CD4-positive, alpha-beta T cell treated with Interleukin-4 for 1 hour (primary cell): ENCODE measurements at regions not wholly inside any gene's neighbourhood (a gene's known extent, or its start where the extent isn't known, plus 50 kb on each side); places are given as distances from the start of the nearest gene placed in this dataset.
A peak's percentile ranks its signal among the peaks of the same experiment; 100 is the strongest.

Experiments used
- DNase-seq, 2 donors: peaks; one replicate each; pipeline ENCODE4 v3.0.0-alpha.2; 2020 to 2022

DNA sequence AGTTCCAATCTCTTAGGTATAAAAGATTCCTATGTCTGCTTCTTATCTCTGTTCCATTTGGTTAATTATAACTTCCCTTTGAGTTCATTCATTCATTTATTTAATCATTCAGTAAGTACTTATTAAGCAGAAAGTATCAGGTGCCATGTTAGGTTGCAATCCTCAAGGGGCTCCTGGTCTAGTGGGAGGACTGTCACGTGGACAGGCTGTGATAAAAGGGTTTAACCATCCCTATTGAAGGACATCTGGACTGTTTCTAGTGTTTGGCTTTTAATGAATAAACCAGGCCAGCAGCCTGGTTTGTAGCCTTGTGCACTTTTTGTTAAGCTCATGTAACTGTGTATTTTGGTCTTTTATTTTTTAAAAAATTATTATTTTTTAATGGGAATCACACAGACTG lies 162.1 kb upstream of the OGFRL1 start:
- no peak for DNase-seq

DNA sequence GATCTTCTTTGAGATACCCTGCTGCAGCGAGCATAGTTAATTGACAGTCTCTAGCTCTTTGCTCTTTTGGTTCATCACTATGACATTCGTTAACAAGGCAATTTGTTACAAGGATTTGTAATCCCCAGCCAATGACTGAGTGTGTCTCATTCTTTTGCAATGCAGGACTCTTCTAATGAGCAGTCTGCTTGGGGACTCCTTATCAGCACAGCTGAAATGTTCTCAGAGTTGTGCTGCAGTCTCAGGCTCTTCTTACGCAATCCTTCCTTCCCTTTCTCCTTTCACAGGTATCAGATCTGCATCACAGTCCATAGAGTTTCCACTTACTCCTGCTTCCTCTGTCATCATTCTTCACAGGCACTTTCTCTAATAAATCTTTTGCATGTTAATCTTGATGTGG lies 161.2 kb upstream of the OGFRL1 start:
- DNase-seq = no peak

DNA sequence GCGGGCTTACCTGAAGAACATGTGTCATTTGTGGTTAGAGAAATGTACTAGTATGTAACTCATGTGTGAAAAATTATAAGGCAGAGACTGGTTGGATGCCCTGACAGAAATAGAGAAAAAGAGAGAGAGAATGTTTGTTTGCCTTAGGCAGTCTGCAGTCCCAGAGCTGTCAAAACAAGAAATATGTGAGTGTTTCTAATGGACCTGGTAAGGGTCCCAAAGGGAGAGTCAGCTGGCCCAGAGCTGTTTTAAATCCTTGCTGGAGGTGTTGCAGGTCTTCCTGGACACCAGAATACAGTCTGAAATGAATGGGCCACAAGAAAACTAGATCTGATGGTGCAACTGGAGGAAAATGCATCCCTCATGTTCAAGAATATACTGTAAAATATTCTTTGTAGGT lies 158.3 kb upstream of the OGFRL1 start:
- DNase-seq = no peak

DNA sequence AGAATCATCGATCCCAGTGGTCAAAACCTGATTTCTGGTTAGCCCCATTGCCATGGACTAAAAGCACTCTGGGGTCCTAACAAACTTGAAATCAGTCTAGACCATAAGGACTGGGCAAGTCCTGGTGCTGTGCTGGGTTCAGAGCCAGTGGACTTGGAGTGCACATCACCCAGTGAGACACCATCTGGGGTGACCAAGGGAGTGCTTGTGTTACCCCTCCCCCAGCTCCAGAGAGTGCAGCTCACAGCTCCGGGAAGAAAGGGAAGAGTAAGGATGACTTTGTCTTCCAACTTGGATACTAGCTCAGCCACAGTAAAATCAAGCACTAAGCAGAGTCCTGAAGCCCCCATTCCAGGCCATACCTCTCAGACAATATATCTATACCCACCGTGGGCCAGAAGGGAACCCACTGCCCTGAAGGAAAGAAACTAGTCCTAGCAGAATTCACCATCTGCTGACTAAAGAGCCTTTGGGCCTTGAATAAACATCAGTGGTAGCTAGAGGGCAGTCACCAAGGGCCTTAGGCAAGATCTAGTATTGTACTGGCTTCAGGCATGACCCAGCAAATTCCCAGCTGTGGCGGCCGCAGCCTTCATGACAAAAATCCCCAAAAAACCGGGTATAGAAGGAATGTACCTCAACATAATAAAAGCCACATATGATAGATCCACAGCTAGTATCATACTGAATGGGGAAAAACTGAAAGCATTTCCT lies 153.5 kb upstream of the OGFRL1 start:
- no peak for DNase-seq

DNA sequence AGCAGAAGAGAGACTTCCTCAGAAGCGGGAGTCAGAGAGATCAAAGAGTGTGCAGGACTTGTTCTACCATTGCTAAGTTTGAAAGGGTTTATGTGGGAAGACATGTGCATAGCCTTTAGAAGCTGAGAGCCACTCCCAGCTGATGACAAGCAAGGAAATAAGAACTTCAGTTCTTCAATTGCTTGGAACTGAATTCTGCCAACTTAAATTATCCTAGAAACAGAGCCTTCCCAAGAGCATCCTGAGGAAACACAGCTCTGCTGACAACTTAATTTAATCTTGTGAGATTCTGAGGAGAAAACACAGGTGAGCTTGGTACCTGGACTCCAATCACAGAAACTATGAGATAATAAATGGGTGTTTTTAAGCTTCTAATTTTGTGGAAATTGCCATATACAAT lies 150.6 kb upstream of the OGFRL1 start:
- DNase-seq = no peak

DNA sequence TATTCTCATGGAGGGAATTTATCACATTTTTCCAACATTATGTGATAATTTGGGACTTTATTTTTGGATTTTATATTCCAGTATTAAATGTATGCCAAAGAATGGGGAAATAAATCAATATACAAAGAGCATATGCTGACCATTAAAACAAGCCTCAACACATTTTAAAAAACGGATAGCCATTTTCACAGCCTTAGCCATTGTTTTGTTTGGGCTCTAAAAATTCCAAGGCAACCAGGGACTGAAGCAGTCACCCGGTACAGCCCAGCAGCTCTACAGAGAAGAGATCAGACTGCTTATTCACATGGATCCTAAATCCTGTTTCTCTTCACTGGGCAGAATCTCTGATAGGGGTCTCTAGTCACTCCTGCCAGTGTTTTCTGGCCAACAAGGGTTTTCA lies 150.2 kb upstream of the OGFRL1 start:
- no peak for DNase-seq

DNA sequence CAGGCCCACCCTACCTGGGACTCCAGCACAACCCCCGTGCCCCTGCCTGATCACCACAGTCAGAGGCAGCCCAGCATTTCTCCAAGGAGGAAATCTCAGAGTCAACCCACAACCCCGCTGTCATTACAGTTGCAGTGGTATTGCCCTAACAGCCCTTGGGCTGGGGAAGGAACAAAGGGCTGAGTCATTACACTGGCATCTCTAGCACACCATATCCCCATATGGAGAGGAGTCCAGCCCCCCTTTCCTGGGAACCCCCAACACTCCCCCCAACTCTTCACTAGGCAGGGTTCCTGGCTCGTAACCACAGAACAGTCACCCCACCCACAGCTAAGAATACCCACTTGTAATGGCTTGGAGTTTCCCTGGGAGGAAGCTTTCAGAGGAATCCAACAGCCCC lies 149.4 kb upstream of the OGFRL1 start:
- no peak for DNase-seq

DNA sequence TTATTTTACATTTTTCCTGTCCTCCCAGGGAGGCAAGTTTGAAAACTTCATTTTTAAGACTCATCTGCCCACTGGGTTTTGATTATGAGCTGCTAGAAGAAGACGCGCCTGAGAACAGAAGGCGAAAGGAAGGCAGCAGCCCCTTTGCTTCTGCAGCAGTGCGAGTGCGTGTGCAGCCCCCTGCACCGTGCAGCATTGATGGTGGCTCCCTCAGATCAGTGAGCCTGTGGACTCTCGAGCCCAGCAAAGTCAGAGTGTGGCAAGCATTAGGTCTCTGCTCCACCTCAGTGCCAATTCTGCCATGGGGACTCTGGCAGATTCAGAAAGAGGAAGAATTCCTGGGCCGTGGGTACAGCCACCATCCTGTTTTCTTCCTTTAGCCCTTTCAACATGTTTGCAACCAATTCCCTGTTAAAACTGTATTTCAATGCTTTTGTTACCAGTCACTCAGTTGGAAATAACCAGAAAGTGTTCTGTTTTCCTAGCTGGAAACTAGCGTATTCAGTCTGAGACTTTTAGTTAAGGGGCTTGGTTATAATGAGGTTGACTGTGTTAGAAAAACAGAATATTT lies 134.8 kb upstream of the OGFRL1 start:
- DNase-seq = no peak

DNA sequence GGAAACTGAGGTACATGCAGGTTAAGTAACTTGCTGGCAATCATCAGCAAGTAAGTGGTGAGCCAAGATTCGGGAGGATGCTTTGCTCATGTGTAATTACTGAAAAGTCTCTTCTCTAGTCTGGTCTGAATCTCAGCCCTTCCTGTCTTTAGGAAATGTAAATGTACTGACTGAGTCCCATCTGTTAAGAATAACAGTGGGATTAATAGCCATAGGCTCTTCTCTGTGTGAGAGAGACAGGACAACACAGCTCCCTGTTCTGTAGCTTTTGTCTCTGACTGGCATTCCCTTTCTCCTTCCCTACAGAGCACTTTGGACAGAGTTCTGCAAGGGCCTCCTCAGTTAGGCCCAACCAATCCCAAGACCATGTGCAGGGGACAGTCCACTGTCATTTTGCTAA lies 131.3 kb upstream of the OGFRL1 start:
- DNase-seq = no peak

DNA sequence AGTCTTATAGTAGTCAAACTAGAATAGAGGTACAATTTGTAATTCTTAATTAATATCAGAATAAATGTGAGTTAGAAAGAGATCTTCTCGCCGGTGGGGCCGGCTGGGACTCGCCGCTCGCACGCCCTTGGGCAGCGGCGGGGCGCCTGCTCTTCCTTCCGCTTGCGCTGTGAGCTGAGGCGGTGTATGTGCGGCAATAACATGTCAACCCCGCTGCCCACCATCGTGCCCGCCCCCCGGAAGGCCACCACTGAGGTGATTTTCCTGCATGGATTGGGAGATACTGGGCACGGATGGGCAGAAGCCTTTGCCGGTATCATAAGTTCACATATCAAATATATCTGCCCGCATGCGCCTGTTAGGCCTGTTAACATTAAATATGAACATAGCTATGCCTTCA lies 123.7 kb upstream of the OGFRL1 start:
- no peak for DNase-seq

DNA sequence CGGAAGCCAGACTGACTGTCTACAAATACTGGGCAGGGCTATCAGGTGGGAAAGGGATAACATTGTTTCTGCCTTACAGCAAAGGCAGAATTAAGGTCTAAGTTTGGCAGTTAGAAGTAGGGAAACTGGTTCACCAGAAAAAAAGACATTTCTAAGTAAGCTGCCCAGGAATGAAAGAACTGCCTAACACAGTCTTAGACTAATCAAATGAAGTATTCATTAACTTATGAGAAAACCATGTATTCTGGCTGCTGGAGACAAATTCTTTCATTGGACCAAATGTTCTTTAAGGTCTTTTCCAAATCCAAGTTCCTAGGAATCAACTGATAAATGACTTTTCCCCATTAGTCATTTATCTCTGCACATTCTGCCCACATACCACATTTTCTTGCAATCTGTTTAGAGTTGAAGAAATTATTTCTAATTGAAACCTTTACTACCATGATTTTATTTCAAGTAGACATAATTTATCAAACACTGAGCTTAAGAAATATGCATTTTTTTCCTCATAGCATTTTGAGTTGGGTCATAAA lies 120.3 kb upstream of the OGFRL1 start:
- no peak for DNase-seq

DNA sequence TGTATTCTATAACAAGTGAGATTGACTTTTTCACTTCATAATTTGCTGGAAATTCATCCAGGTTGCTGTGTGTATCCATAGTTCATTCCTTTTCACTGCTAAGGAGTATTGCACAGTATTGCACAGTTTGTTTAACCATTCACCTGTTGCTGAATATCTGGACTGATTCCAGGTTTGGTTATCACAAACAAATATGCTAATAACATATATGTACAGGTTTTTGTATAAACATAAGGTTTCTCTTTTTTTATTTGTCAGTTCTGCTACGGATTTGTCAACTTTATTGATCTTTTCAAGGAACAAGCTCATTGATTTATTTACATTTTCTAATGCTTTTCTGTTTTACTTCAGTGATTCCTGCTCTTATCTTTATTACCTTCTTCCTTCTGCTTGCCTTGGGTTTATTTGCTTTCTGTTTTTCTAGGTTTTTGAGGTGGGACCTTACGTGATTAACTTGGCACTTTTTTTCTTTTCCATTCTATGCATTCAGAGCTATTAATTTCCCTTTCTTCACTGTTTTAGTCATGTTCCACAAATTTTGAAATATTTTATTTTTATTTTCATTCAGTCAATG lies 117.0 kb upstream of the OGFRL1 start:
- no peak for DNase-seq

DNA sequence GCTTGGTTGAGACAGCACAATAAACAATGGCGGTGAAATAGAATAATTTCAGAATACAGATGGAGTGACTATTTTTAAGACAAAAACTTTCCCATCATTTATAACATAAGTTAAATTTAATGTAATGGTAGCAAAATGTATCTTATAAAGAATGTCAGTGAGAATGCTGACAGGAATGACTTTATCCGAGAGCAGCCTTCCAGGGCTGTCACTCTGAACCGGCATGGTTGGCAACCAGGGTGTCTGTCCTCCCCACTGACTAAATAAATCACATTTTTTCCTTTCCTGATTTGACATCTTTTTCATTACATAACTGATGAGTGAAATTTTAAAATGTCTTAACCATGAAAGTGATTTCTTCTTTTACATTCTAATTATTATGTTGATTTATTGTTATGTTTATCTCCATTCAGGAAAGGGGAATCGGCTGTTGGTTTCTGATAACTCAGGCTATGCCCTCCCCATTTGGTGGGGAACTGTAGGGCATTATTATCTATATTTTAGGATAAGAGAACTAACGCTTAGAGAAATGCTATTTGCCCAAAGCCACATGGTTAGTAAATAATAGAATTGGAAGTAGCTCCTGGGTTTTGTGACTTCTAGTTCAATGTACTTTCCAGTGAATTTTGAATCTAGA lies 109.2 kb upstream of the OGFRL1 start:
- no peak for DNase-seq

DNA sequence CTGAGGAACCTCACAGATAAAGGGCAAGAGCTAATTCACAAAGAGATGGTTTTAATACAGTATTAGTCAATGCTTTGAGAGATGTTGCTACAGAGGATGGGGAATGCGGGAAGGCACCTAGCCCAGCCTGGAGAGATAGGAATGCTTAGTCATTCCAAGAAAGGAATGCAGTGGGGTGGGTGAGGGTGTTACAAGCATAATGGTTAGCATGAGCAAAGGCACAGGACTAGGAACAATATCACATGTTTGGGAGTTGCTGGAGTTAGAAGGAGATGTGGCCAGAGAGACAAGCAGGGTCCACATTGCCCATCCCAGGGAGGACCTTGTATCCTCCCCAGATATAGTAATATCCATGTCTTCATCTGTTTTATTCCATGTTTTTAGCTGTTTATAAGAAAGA lies 107.0 kb upstream of the OGFRL1 start:
- DNase-seq = no peak

DNA sequence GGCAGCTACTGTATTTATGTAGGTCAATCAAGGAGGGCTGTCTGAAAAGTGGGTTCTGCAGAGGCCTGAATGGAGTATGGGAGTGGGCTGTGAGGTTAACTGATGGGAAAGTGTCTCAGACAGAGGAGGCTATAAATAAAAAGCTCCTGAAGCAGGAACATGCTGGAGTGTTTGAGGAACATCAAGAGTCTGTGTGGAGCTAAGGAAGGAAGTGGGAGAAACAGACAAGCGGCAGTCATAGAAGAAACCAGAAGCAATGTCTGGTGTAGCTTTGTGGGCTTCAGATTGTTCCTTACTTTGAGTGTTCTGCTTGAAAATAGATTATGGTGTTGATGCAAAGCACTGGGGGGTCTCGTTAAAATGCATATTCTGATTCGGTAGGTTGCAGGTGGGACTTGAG lies 101.5 kb upstream of the OGFRL1 start:
- no peak for DNase-seq

DNA sequence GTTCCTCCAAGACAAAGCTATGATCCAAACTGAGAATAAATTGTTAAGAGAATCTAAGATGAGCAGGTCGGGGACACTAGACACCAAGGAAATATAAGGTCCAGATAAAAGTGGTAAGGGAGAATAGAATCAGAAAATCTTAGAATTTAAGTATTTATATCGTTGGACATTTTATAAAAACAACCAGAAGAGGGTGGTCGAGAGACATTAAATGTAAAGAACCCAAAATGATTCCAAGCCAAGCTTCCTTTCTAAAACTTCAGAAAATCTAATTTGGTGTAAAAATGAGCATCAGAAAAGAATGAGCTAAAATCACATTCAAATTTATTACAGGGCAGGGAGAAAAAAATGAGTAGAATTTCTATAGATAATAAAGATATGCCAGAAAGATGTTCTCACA lies 97.8 kb upstream of the OGFRL1 start:
- peak in 1 of 2 donors; percentile 46 for DNase-seq

DNA sequence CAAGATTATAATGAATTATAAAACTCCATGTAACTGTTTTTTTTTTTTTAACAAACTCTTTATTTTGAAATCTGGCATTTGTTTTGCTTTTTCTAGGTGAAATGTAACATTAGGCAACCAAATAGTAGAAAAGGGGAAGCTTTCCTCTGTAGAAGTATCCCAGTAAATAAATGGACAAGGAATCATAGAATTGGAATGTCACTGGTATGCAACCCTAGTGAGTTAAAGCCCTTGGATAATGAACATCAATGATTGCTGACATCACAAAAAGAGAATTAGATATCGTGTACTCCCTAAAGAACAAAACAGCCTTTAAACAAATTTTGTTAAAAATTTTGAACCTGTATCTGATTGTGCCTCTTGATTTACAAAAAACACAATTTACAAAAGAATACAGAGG lies 93.9 kb upstream of the OGFRL1 start:
- DNase-seq = no peak

DNA sequence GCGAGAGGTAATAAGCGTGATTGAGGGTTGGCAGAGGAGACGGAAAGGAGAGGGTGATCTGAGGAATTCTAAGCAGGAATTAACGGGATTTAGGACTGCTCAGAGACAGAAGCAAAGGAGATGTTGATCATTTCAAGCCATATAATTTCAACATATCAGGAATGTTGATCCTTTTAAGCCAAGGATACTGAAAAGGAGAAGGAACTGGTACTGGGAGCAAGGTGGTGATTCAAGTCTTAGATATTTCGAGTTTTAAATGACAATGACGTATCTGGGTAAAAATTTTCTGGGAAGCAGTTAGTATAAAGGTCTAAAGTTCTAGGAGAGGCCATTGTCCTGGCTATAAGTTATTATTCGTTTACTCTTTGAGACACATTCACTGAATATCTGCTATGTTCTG lies 91.3 kb upstream of the OGFRL1 start:
- no peak for DNase-seq

DNA sequence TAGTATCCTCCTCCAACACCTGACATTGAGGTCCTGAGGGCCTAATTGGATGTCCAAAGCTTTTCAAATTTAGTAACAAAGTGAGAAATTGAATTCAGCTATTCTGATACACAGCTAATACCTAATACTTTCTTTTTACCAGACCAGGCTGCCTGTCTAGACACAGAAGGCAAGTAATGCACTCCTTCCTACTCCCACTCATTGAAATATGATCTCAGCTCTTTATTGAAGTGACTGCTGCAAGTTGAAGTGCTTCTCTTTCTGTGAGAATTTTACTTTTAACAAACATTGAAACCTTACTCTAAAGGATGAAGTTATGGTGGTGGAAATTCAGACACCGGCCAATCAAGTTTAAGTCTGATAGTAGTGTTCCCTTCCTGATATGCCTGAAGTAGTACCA lies 90.8 kb upstream of the OGFRL1 start:
- DNase-seq = no peak

DNA sequence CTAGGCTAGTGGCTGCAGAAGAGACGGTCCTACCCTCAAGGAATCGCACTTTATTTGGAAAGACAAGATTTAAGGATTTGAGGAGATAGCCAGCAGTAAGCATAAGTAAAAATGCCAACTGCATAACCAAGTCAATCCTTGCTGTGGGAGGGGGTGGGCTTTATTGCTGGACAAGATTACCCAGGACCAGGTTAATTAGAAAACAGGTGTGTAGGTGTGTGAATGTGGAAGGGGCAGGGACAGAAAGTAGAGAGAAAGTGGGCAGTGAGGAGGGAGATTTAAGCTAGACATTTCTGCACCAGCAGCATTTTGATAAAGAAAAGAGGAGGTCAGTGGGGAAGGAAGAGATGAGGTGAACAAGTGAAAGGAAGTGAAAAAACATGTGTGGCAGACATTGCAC lies 89.7 kb upstream of the OGFRL1 start:
- DNase-seq = no peak

DNA sequence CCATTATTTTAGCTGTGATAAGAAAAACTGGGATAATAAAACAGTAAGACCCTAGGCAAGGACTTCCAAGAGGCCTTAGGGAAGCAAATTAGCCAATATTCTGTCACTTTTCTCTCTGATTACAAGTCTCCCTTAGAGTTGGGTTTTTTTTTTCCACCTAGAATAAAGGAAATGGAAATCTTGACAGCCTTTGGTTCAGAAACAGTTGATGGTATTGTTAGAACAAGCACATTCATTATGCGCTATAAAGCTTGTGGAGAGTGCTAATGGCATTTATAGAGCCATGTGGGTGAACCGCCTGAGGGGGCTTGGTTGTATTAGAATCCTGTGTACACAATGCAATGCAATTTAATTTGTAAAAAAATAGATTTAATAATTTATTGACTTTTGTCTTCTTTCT lies 88.9 kb upstream of the OGFRL1 start:
- DNase-seq = no peak

DNA sequence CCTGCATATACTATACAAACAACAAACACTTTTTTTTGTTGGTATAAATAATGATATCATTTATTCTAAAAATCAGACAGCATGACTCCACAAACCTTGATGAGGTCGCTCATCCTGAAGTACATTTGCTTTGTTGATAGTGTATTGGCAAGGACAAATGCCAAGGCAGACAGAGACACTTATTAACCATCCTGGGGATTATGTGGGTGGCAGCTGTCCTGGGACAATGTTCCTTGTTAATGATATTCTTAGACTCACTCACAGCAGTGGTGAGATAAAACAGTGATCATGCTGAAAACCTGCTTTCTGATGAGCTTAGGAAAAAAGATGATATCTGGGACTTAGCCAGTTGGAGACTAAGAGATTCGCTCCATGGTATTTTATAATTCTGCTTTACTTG lies 85.4 kb upstream of the OGFRL1 start:
- DNase-seq = no peak

DNA sequence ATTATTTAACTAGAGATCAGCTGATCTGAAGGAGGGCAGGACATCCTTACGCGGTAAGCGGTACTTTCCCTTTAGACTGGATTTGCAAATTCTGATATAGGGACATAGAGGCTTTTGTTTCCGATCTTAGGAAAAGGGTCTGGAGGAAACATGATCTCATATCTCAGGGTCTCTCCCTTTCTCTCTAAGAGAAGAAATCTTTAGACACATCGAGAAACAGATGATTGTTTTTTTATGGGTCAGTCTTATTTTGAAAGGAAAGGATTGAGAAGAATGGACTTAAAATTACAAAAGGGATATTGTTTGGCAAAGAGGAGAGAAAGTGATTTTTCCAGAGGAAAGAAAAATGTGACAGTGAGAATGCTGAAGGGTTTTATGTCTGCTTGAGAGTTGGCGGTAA lies 83.9 kb upstream of the OGFRL1 start:
- DNase-seq = no peak

DNA sequence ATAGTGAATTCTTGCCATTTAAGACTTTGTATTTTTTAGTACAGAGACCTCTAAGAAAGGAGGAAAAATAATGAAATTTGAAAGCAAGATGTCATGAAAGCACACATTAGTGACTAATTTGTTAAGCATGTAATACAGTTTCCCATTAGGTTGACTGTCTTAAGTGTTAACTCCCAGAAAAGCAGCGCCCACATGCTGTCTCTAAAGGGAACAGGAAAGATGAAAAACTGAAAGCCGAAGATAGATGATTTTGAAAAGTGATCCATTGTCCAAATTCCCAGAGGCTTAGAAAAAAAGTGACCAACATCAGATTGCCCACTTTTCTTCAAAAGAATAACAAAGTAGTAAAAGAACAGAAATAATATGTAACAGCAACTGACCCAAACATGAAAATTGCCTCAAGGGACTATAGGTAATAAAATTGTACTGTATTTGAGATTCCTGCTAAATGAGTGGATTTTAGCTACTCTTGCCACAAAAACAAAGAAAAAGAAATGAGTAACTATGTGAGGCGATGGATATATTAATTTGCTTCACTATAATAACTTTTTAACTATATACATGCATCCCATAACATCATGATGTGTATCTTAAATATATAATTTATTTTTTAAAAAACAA lies 83.2 kb upstream of the OGFRL1 start:
- no peak for DNase-seq
